HG03457 (cell line): ENCODE measurements at regions not wholly inside any gene's neighbourhood (a gene's known extent, or its start where the extent isn't known, plus 50 kb on each side); places are given as distances from the start of the nearest gene placed in this dataset.
"Not testable (repeated sequence)": the region's sequence is repeated elsewhere in the genome, so short reads cannot be mapped to it uniquely, and the experiment has no call there.

Experiments used
- ATAC-seq: cut with Tn5 transposase; IDR thresholded peaks from one replicate; pipeline ENCODE4 v1.9.1; 2021; ENCODE audit warnings: moderate number of reproducible peaks; ENCODE audit not compliant: unreplicated experiment

- no peak for ATAC-seq
These were observed 155.2 kb upstream of the PTPN1 start for GRCh38 chr20:50354721-50355589.

GRCh38 chr20:50355590-50356524 lies 154.3 kb upstream of the PTPN1 start:
- no peak for ATAC-seq

- no peak for ATAC-seq
These were observed 153.7 kb upstream of the PTPN1 start for GRCh38 chr20:50356525-50356885.

GRCh38 chr20:50356962-50357782 lies 153.0 kb upstream of the PTPN1 start:
- no peak for ATAC-seq

GRCh38 chr20:50357783-50358161 lies 152.4 kb upstream of the PTPN1 start:
- ATAC-seq: no peak

- ATAC-seq: no peak
These were observed 152.0 kb upstream of the PTPN1 start for GRCh38 chr20:50358166-50358565.

GRCh38 chr20:50358971-50359370 lies 151.2 kb upstream of the PTPN1 start:
- no peak for ATAC-seq

- no peak for ATAC-seq
These were observed 150.5 kb upstream of the PTPN1 start for GRCh38 chr20:50359607-50360217.

- ATAC-seq: no peak
These were observed 149.9 kb upstream of the PTPN1 start for GRCh38 chr20:50360218-50360672.

GRCh38 chr20:50360921-50361320 lies 149.3 kb upstream of the PTPN1 start:
- no peak for ATAC-seq

- not testable (repeated sequence) for ATAC-seq
These were observed 148.0 kb upstream of the PTPN1 start for GRCh38 chr20:50362177-50362576.

GRCh38 chr20:50363027-50363426 lies 147.2 kb upstream of the PTPN1 start:
- ATAC-seq: no peak

GRCh38 chr20:50363479-50363878 lies 146.7 kb upstream of the PTPN1 start:
- no peak for ATAC-seq

- ATAC-seq: no peak
These were observed 145.6 kb upstream of the PTPN1 start for GRCh38 chr20:50364542-50364941.

- no peak for ATAC-seq
These were observed 143.7 kb upstream of the PTPN1 start for GRCh38 chr20:50366270-50367103.

- no peak for ATAC-seq
These were observed 143.0 kb upstream of the PTPN1 start for GRCh38 chr20:50367104-50367674.

- no peak for ATAC-seq
These were observed 142.3 kb upstream of the PTPN1 start for GRCh38 chr20:50367739-50368375.

GRCh38 chr20:50368386-50368785 lies 141.8 kb upstream of the PTPN1 start:
- ATAC-seq: no peak

GRCh38 chr20:50368813-50369224 lies 141.4 kb upstream of the PTPN1 start:
- no peak for ATAC-seq
